K562 (cell line): ENCODE measurements at regions not wholly inside any gene's neighbourhood (a gene's known extent, or its start where the extent isn't known, plus 50 kb on each side); places are given as distances from the start of the nearest gene placed in this dataset.

Source experiments
- ATAC-seq: fragments of 200-7000 bp; cut with Tn5 transposase; 3 replicates; pipeline ENCODE4 v1.9.1; 2020; ENCODE audit warnings: moderate library complexity
- BruUV-seq: library from RNA; stranded (reverse); fragments of 400-500 nt; replicated peaks from 2 replicates; lab custom pipeline; 2021; lab: Mats Ljungman, UMichigan
- CTCF ChIA-PET: fragments of 300-600 bp; formaldehyde crosslinking; extraction: SDS; loops from one replicate; lab custom pipeline; 2021; ENCODE audit warnings: low intra/inter-chr PET ratio; lab: Yijun Ruan, JAX
- POLR2A ChIA-PET: fragments of 300-600, 350-650 bp; sonication (Branson Sonifier 250); formaldehyde crosslinking; extraction: SDS; loops from one replicate; lab custom pipeline; 2021; ENCODE audit warnings: antibody characterized with exemption, inconsistent platforms; lab: Yijun Ruan, JAX
- DNase-seq, 4 experiments: peaks; one replicate each; pipeline versions ENCODE4 v3.0.0 to v3.0.0-alpha.2; 2011 to 2018; ENCODE audit warnings: low spot score in 3 of 4, mixed read lengths in 3 of 4; ENCODE audit errors: extremely low read depth in 1 of 4
- FAIRE-seq: peaks from 2 replicates; lab custom pipeline; 2011; peaks lifted over from hg19 to GRCh38; lab: Jason Lieb, UNC
- H2AFZ ChIP-seq: 2 replicates; pipeline ENCODE4 v1.6.0; 2011; ENCODE audit warnings: low read depth, low read length, control low read depth, inconsistent platforms
- H3K27ac ChIP-seq: fragments of 200-600 bp; 3 replicates; pipeline ENCODE4 v1.8.0; 2011; ENCODE audit warnings: low read depth, mild to moderate bottlenecking, control low read depth, inconsistent platforms, low read length, moderate library complexity, mixed read lengths; ENCODE audit errors: extremely low read depth
- H3K27me3 ChIP-seq, 2 experiments: fragments of 300-600 bp in 1 of 2; 2 replicates in 1 of 2; 3 replicates in 1 of 2; pipeline versions ENCODE4 v1.6.0 to v1.8.0; 2011; ENCODE audit warnings: inconsistent platforms in 2 of 2, low read length in 2 of 2, mild to moderate bottlenecking in 1 of 2, mixed read lengths in 1 of 2, moderate library complexity in 1 of 2; ENCODE audit not compliant: control insufficient read depth in 2 of 2, insufficient read depth in 2 of 2
- H3K36me3 ChIP-seq: fragments of 300-600 bp; 3 replicates; pipeline ENCODE4 v1.8.0; 2011; ENCODE audit warnings: mild to moderate bottlenecking, low read length, inconsistent platforms; ENCODE audit not compliant: control insufficient read depth, insufficient read depth
- H3K4me1 ChIP-seq, 2 experiments: fragments of 200-600 bp in 1 of 2; replicated peaks in 1 of 2; 2 replicates in 1 of 2; 3 replicates in 1 of 2; pipeline versions ENCODE4 v1.5.1 to v1.8.0; 2011; ENCODE audit warnings: inconsistent platforms in 2 of 2, low read length in 2 of 2, mild to moderate bottlenecking in 1 of 2, mixed read lengths in 1 of 2, moderate library complexity in 1 of 2; ENCODE audit not compliant: control insufficient read depth in 2 of 2, insufficient read depth in 2 of 2
- H3K4me2 ChIP-seq: 2 replicates; pipeline ENCODE4 v1.6.1; 2011; ENCODE audit warnings: low read length, control low read depth, inconsistent platforms, mixed read lengths; ENCODE audit not compliant: insufficient read depth
- H3K4me3 ChIP-seq: fragments of 200-600 bp; sonication (generic), shearing (Covaris generic); 2 replicates; pipeline ENCODE4 v1.5.1; 2016; ENCODE audit warnings: control low read depth, inconsistent platforms
- H3K79me2 ChIP-seq: fragments of 200-600 bp; 3 replicates; pipeline ENCODE4 v1.8.0; 2011; ENCODE audit warnings: low read length, inconsistent platforms; ENCODE audit not compliant: control insufficient read depth, insufficient read depth
- H3K9ac ChIP-seq, 2 experiments: 2 replicates each; pipeline versions ENCODE4 v1.6.0 to v1.6.1; 2011; ENCODE audit warnings: low read depth in 2 of 2, low read length in 2 of 2, control low read depth in 1 of 2, inconsistent platforms in 1 of 2, mild to moderate bottlenecking in 1 of 2, mixed read lengths in 1 of 2; ENCODE audit not compliant: insufficient read depth in 1 of 2
- H3K9me1 ChIP-seq: one replicate; pipeline ENCODE4 v1.6.0; 2011; ENCODE audit warnings: inconsistent platforms, mild to moderate bottlenecking, low read length, moderate library complexity; ENCODE audit not compliant: control insufficient read depth, insufficient read depth
- H3K9me3 ChIP-seq: replicated peaks from 2 replicates; pipeline ENCODE4 v1.5.1; 2011; ENCODE audit warnings: low read depth, low read length, inconsistent platforms; ENCODE audit not compliant: control insufficient read depth, insufficient read depth
- H4K20me1 ChIP-seq: replicated peaks from 2 replicates; pipeline ENCODE4 v1.6.1; 2011; ENCODE audit warnings: low read length, inconsistent platforms, mixed read lengths; ENCODE audit not compliant: control insufficient read depth, insufficient read depth
- MCM2 ChIP-seq: fragments of 450-650 bp; IDR thresholded peaks from 2 replicates; pipeline ENCODE4 v1.6.1; 2017; ENCODE audit warnings: low read depth, mild to moderate bottlenecking
- MEF2A ChIP-seq: IDR thresholded peaks from 2 replicates; pipeline ENCODE4 v1.6.1; 2011; ENCODE audit warnings: low read depth, mild to moderate bottlenecking, low read length, moderate library complexity; ENCODE audit not compliant: control insufficient read depth
- MTA3 ChIP-seq: fragments of 450-650 bp; formaldehyde crosslinking; IDR thresholded peaks from 2 replicates; pipeline ENCODE4 v1.6.1; 2017; ENCODE audit warnings: mild to moderate bottlenecking, borderline replicate concordance
- SIX5 ChIP-seq, 2 experiments: IDR thresholded peaks; 2 replicates each; pipeline ENCODE4 v1.6.1; 2011; ENCODE audit warnings: low read length in 2 of 2, borderline replicate concordance in 1 of 2, low read depth in 1 of 2, mild to moderate bottlenecking in 1 of 2, moderate library complexity in 1 of 2; ENCODE audit not compliant: insufficient read depth in 1 of 2
- TAF15 ChIP-seq: fragments of 200-400 bp; formaldehyde crosslinking; IDR thresholded peaks from 2 replicates; pipeline ENCODE4 v1.6.1; 2017; ENCODE audit warnings: mild to moderate bottlenecking, low read depth, low read length, moderate library complexity
- ZKSCAN1 ChIP-seq: fragments of 150-350 bp; IDR thresholded peaks from 2 replicates; pipeline ENCODE4 v1.6.1; 2016; ENCODE audit warnings: low read depth, low read length
- ZNF140 ChIP-seq: fragments of 250-450 bp; sonication (Bioruptor Pico); IDR thresholded peaks from 2 replicates; pipeline ENCODE4 v1.8.0; 2021; ENCODE audit warnings: moderate library complexity, mild to moderate bottlenecking, inconsistent platforms
- WGBS: fragments of 100-300 bp; shearing (Covaris generic); methylation state at CpG from one replicate; pipeline ENCODE4 v1.1.6; 2016; ENCODE audit warnings: low coverage, mixed read lengths; ENCODE audit not compliant: insufficient coverage; ENCODE audit errors: missing lambda C conversion rate; 5-methylcytosine and 5-hydroxymethylcytosine counted together
- in situ Hi-C: fragments of 300-500 bp; cut with MboI; formaldehyde crosslinking; loops from 4 replicates; pipeline ENCODE4 v1.15.0; 2018; ENCODE audit warnings: inconsistent platforms, mixed read lengths
- intact Hi-C: fragments of 100-400 bp; cut with micrococcal nuclease; formaldehyde crosslinking; loops from 2 replicates; pipeline ENCODE4 v1.14.2; 2022
- TF ChIP-seq, protein P1 (sequence below): fragments of 250-450 bp; sonication (Bioruptor Pico); IDR thresholded peaks from 2 replicates; pipeline ENCODE4 v1.5.0; 2020; ENCODE audit warnings: mild to moderate bottlenecking, borderline replicate concordance

DNA sequence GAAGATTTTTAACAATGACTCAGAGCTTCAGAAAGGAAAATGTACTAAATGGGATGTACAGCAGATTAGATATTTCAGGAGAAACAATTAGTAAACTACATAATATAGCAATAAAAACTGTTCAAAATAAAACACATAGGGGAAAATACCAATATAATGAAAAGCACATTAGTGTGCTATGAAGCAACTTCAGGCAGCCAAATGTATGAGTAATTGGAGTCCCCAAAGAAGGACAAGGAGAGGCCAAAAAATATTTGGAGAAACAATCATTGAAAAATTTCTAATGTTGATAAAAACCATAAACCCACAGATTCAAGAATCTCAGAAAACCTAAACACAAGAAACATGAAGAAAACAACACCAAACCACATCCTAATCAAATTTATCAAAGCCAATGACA is 129.3 kb upstream of the CHRDL1 start:
- H3K4me2 ChIP-seq, result no peak overlapping the region
- intact Hi-C loops, result no loop called here
- BruUV-seq, result no TSS peak
- TF ChIP-seq MCM2 (no peak), MTA3 (no peak), TAF15 (no peak)
- TF ChIP-seq, protein P1, sequence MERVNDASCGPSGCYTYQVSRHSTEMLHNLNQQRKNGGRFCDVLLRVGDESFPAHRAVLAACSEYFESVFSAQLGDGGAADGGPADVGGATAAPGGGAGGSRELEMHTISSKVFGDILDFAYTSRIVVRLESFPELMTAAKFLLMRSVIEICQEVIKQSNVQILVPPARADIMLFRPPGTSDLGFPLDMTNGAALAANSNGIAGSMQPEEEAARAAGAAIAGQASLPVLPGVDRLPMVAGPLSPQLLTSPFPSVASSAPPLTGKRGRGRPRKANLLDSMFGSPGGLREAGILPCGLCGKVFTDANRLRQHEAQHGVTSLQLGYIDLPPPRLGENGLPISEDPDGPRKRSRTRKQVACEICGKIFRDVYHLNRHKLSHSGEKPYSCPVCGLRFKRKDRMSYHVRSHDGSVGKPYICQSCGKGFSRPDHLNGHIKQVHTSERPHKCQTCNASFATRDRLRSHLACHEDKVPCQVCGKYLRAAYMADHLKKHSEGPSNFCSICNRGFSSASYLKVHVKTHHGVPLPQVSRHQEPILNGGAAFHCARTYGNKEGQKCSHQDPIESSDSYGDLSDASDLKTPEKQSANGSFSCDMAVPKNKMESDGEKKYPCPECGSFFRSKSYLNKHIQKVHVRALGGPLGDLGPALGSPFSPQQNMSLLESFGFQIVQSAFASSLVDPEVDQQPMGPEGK (CRISPR knock-in tag), result no peak
- ATAC-seq (no peak), FAIRE-seq (no peak), DNase-seq (no peak)
- no peaks in the 10 kb centered on the region for H3K4me1 ChIP-seq
- no peak overlapping the region for H3K9ac ChIP-seq
- ChIA-PET POLR2A (no interaction called here), CTCF (no interaction called here)
- no peaks in the 10 kb centered on the region for H3K27me3 ChIP-seq
- no peaks in the 10 kb centered on the region for H3K9me1 ChIP-seq
- H3K36me3 ChIP-seq, result no peaks in the 10 kb centered on the region
- H4K20me1 ChIP-seq, result no peaks in the 10 kb centered on the region
- H2AFZ ChIP-seq, result no peak overlapping the region
- no peaks in the 10 kb centered on the region for H3K9me3 ChIP-seq
- no peak overlapping the region for H3K4me3 ChIP-seq
- no peak overlapping the region for H3K27ac ChIP-seq
- in situ Hi-C loops, result no loop called here
- no peaks in the 10 kb centered on the region for H3K79me2 ChIP-seq

DNA sequence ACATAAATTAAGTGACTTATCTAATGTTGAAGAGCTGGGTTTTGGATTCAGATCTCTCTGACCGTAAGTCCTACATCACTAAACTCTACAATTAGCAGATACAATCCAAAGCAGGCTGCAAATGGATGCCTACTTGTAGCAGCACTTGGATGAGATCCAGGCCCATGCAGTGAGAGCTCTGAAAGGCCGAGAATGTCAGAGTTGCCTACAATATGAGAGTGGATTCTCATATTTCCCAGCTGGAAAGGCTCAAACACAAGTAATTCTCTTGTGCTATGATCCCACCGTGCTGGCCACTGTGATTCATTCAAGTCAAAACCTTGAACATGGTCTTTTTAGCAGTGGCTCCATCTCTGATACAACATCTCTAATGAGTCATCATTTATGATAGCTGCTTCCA is 125.4 kb upstream of the CHRDL1 start:
- intact Hi-C loops (no loop called here), in situ Hi-C loops (no loop called here)
- no TSS peak for BruUV-seq
- ATAC-seq (no peak), DNase-seq (no peak), FAIRE-seq (no peak)
- CTCF ChIA-PET, result no interaction called here
- H3K4me3 ChIP-seq, result no peak overlapping the region
- H3K9me3 ChIP-seq, result no peaks in the 10 kb centered on the region
- no peaks in the 10 kb centered on the region for H3K79me2 ChIP-seq
- no peak overlapping the region for H2AFZ ChIP-seq
- H3K27ac ChIP-seq, result no peak overlapping the region
- H3K27me3 ChIP-seq, result no peaks in the 10 kb centered on the region
- H3K9me1 ChIP-seq, result no peaks in the 10 kb centered on the region
- POLR2A ChIA-PET, result no interaction called here
- TF ChIP-seq ZNF140 (CRISPR knock-in tag) (no peak), ZKSCAN1 (no peak), SIX5 (IDR thresholded peaks at IDR 0.05; ENCODE audit: borderline replicate concordance in 1 of 2, insufficient read depth in 1 of 2, low read depth in 1 of 2, low read length in 2 of 2) (no peak), MEF2A (no peak)
- WGBS, result 0% methylated on average over 3 of the region's 3 CpGs
- no peaks in the 10 kb centered on the region for H4K20me1 ChIP-seq
- no peak overlapping the region for H3K4me2 ChIP-seq
- H3K9ac ChIP-seq, result no peak overlapping the region
- H3K4me1 ChIP-seq, result no peaks in the 10 kb centered on the region
- no peaks in the 10 kb centered on the region for H3K36me3 ChIP-seq
